GM19467 (cell line): ENCODE measurements at regions not wholly inside any gene's neighbourhood (a gene's known extent, or its start where the extent isn't known, plus 50 kb on each side); places are given as distances from the start of the nearest gene placed in this dataset.
"Not testable (repeated sequence)": the region's sequence is repeated elsewhere in the genome, so short reads cannot be mapped to it uniquely, and the experiment has no call there.

ENCODE experiments used
- ATAC-seq: cut with Tn5 transposase; IDR thresholded peaks from one replicate; pipeline ENCODE4 v1.9.1; 2021; ENCODE audit warnings: mild to moderate bottlenecking, moderate library complexity; ENCODE audit not compliant: unreplicated experiment

DNA sequence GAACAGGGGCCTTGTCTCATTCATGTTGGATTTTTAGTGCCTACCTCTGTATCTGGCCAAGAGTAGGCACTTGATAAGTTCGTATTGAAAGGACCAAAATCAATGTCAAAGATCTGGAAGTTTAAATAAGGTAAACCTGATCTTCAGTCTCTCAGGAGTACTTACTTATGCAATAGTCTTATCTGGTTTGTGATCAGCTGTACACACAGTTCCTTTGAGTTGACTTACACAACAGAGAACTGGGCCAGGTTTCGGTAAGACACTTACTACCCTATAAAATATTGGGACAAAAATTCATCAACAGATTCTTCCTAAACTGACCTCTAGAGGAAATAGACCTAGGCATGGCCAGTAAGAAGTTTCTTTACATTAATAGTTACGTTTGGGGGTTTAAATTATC is 113.6 kb upstream of the NXPH2 start:
- ATAC-seq = no peak

DNA sequence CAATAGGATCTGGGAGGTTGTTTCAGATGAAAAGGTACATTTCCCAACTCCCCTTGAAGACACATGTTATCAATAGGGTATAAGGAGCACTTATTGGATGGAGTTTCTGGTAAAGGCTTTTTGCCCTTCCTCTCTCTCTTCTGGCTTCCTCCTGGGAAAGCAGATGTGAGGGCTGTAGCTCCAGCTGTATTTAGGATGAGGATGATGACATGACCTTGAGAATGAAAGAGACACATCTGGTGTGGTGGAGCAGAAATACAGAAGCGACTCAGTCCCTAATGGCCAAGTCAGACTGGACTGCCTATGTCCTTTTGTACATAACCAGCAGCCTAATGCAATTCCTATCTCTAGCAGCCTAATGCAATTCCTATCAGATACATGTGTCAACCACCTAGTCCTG is 100.9 kb upstream of the NXPH2 start:
- ATAC-seq = no peak

DNA sequence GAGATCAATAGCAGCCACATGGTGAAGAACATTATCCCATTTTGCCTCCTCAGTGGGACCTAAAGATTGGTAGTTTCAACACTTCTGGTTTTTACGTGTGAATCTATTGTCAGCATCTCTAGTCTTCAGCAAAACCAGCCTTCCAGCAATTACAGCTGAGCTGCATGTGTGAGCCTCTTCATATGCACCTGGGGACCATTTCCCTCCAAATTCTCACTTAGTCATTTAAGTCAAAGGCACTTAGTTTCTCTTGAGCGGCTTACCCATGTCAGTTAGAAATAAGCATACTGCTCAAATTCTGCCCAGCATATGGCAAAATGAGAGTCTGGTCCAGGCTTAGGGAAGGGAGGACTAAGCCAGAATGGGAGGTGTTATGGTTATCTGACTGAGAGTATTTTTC is 99.7 kb upstream of the NXPH2 start:
- no peak for ATAC-seq

DNA sequence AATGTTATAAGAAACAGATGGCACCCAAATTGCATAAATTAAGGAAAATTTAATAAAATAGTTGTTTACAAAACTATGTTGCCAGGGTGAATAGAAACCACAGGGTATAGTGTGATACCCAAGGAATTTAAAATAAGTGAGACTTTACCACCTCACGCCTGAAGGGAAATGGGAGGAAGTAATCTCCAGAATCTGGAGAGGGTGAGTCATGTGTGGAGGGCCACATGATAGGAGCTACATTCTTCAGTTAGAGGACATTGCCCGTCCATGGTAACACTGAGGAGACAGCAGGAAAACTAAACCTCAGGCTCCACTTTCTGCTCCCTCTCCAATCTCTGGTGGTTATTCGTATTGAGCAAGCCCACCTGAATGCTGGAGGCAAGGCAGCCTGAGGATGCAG is 97.2 kb upstream of the NXPH2 start:
- no peak for ATAC-seq

DNA sequence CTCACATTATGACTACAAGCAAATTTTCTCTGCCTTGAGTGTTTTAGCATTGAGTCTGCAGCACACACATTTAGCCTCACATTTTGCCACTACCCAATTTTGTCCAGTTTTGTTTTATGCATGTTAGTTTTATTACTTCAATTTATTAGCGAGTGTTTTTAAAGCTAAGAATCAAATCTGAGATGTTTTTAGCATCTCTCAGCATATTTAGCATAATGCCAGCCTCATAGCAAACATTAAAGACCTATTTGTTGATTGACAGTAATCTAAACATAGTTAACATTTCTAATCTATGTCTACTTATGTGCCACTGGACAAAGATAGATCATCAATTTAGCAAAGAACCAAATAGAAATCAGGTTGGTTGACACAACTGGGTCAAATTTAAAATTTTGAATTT is 94.1 kb upstream of the NXPH2 start:
- ATAC-seq = no peak

DNA sequence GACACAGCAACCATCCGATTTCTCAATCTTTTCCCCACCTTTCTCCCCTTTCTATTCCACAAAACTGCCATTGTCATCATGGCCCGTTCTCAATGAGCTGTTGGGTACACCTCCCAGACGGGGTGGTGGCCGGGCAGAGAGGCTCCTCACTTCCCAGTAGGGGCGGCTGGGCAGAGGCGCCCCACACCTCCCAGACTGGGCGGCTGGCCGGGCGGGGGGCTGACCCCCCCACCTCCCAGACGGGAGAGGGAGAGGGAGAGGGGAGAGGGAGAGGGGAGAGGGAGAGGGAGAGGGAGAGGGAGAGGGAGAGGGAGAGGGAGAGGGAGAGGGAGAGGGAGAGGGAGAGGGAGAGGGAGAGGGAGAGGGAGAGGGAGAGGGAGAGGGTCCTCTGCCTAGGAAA is 91.9 kb upstream of the NXPH2 start:
- ATAC-seq = not testable (repeated sequence)

DNA sequence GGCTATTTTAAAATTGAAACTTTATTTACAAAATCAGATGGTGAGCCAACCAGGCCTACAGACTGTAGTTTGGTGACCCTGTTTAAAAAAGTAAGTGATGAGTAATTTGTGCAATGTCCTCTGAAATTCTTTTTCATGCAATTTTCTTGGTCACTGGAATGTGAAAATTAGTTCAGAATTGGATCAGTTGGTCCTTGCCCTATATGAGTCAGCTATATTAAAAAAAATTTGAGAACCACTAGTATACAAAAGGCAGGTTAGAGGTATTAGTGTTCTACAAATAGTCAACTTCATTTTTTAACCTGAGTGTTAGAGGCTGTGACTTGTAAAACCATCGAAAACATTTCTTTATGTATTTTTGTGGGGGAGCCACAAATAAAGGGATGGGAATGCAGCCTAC is 91.1 kb upstream of the NXPH2 start:
- no peak for ATAC-seq

DNA sequence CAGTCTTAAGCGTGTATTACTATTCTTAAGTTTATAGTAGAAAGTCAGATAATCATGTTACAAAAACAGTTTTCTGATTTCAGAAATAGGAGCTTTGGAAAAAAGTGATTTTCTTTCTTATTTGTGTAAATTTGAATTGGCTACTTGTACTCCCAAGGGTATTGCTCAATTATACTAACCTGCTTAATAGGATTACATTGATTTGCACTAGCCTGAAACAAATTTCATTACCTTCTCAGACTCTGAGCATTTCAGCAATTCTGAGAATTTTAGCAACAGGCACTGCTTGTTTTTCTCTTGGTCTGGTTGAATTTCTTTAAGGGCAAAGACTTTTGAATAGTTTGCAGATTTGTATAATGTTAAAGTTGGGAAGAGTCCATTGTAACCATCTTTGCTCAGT is 87.2 kb upstream of the NXPH2 start:
- ATAC-seq = no peak

DNA sequence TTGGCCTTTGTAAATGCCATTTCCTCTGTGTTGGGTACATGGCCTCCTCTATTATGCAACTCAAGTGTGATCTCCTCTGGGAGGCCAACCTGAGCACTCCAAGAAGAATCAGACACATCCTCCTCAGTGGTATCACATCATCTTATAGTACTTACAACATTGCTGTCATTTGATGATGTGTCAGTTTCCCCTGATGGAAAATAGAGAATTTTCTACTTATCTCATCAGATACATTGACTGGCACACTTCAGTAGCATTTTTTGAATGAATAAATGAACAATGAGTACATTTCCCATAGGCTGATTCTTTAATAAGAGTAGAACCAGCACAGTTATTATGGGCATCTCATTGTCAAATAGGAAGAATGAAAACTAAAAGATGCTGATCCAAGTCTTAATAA is 86.6 kb upstream of the NXPH2 start:
- no peak for ATAC-seq

DNA sequence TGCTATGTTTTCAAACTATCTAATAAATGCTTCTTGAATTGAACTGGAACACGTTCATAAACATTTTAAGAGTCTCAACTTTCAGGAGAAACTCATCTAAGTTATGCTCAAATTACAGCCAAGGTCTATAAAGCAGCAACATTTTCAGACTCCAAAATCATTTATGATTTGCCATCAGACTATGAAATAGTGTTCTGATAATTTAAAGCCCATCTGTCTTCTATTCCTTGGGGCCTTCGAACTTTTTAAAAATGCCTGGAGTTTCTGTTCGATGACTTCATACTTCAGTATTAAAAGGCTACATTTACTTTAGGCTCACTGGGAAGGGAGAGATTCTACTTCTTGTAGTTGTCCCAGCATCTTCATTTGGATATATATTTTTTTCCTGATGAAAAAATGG is 73.6 kb upstream of the NXPH2 start:
- no peak for ATAC-seq

DNA sequence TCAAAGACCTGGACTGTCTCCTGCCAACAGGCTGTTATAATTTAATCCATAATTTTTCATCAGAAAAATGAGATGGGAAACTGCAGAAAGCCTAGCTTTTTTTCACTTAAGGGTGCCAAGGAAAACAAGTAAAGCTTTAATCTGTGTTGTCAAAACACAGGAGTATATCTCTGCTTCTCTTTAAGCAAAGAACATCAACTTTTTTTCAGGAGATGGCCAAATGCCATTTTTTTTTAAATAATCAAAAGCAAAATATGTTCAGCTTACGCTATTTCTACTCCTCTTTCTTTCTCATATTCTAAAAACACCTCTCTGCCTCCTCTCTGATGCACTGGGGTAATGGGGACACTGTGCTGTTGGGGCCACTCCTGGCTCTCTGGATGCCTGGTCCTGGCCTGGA is 73.1 kb upstream of the NXPH2 start:
- no peak for ATAC-seq

DNA sequence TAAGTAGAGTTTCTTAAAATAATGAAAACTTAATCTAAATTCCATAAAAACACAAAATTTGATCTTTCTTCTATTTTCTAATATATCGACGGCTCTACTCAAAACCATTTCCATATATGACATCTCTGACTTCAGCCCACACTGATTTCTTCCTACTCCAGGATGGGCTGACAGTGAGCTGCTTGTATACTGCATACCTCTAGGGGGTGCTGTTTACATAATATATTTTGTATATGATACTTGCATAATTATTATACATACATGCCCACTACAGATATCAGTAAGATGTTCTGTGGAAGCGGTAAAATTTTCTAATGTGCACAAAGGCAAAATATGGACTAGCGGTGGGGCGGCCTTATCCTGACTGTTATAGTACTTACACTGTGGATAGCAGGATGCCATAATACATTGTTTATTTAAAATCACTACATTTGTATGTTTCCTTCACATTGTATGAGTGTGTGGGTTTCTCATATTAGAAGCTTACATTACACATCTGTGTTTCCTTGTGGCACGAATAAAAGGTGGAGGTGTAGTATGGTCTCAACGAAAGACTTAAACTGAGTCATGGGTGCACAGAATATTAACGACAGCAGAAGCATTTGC is 66.1 kb upstream of the NXPH2 start:
- ATAC-seq = peak; percentile 84

DNA sequence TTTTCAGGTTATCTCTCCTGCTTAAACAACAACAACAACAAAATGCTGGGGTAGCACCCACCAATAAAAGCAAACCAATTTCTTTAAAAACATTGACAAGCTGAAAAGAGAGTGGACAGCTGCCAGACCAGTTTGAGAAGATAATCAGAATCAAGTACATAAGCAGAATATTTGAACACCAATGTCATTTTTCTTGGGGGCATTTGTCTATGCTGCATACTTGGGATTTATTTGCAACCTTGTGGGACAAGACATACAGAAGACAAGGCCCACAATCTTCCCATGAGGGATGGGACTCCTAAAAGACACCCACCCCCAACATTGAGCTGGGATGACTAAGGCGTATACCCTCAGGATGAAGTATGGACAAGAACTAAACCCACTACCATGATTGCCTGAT is 62.2 kb upstream of the NXPH2 start:
- ATAC-seq = no peak

DNA sequence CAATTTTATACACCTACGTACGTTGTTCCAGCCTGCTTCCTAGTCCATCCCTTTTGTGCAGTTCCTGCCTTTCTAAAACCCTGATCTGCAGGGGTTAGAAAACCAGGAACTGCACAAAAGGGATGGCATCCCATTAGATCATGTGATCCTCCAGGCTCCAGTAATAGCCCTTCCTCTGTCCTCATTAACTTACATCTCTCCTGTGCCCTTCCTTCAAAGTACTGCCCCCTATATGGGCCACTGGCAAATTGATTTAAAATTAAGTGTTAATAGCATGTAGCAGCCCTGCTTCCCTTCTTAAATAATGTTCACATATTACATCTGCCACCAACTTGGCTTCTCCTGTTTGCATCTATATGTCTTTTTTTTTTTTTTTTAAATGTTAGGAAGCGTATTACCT is 61.3 kb upstream of the NXPH2 start:
- no peak for ATAC-seq

DNA sequence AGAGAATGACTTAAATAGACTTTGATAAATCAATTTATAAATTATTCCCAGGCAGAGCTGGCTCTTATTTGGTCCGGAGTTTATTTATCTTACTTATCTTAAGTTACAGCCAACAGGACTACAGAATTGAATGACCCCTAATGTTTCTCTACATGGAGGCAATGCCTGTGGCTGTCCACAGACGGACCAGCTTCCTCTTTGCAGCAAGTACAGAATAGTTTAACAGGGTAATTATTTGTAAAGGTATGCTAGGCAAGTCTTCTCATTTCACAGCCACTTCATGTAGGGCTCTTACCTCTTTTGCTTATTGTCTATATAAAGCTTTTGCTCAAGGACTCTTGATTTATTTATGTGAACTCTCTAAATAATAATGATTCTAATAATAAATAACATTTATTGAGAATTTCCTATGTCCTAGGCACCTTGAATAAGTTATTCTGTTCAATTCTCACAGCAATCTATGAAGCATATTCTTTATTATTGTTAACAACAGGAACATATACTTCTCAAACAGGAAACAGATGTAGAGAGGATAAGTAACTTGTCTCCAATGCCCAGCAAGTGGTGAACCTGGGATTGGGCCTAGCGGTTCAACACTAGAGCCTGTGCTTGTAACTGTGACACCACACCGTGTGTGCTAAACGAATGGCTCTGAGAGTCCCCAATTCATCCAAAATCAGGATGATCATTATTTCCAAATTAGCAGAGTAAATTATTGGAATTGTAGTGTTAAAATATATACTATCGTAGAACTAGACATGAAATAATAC is 58.8 kb upstream of the NXPH2 start:
- no peak for ATAC-seq

DNA sequence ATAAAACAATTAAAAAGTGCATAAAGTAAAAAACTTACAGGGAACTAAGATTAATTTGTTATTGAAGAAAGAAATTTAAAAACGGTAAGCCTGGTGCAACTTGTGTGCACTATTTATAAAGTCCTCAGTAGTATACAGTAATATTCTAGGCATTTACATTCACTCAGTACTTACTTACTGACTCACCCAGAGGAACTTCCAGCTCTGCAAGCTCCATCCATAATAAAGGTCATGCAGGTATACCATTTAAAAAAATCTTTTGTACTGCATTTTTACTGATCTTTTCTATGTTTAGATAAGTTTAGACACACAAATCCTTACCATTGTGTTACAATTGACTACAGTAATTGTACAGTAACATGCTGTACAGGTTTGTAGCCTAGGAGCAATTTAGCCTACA is 51.5 kb upstream of the NXPH2 start:
- no peak for ATAC-seq

DNA sequence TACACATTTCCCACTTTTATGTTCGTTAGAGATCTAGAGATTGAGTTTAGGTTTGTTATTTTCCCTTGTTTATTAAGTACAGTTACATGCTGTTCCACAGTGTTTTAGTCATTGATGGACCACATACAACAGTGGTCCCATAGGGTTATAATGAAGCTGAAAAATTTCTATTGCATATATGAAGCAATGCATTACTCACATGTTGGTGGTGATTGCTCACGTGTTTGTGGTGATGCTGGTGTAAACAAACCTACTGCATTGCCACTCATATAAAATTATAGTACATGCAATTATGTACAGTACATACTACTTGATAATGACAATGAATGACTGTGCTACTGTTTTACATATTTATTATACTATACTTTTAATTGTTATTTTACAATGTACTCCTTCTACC is 51.0 kb upstream of the NXPH2 start:
- ATAC-seq = no peak

DNA sequence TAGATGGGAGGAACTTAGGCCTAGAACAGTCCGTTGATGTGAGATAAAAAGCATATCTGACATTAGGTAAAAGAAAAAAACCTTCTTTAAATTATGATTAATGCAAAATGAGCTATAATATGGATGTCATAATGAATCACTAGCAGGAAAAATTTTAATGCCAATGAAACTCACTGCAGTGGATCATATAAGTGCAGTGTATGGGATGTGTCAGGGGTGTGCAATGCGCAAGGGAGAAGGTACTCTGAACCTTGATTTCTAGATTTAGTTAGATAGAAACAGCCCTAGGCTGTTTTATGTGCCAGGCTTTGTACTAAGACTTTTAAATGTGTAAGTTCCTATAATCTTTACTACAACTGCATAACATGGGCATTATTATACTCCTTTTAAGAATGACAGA is 50.4 kb upstream of the NXPH2 start:
- no peak for ATAC-seq
